Activated naive CD8-positive, alpha-beta T cell treated with anti-CD3 and anti-CD28 coated beads for 36 hours (primary cell): ENCODE measurements at regions not wholly inside any gene's neighbourhood (a gene's known extent, or its start where the extent isn't known, plus 50 kb on each side); places are given as distances from the start of the nearest gene placed in this dataset.
"Not testable (repeated sequence)": the region's sequence is repeated elsewhere in the genome, so short reads cannot be mapped to it uniquely, and the experiment has no call there.

Source experiments
- DNase-seq: peaks from one replicate; pipeline ENCODE4 v3.0.0; 2021
- H3K27ac Mint-ChIP-seq: one replicate; pipeline ENCODE4 v1.8.0; 2022; ENCODE audit warnings: mild to moderate bottlenecking, moderate library complexity, mixed read lengths
- H3K27me3 Mint-ChIP-seq: one replicate; pipeline ENCODE4 v1.8.0; 2022; ENCODE audit warnings: mild to moderate bottlenecking, mixed read lengths
- H3K36me3 Mint-ChIP-seq: one replicate; pipeline ENCODE4 v1.8.0; 2021; ENCODE audit warnings: mild to moderate bottlenecking, mixed read lengths
- H3K4me1 Mint-ChIP-seq: one replicate; pipeline ENCODE4 v1.8.0; 2021; ENCODE audit warnings: mixed read lengths
- H3K4me3 Mint-ChIP-seq: one replicate; pipeline ENCODE4 v1.8.0; 2022; ENCODE audit warnings: mild to moderate bottlenecking, moderate library complexity, mixed read lengths
- H3K9me3 Mint-ChIP-seq: one replicate; pipeline ENCODE4 v1.8.0; 2022; ENCODE audit warnings: mixed read lengths

GRCh38 chr15:59794229-59794886 lies 105.2 kb upstream of the BNIP2 start:
- H3K36me3 Mint-ChIP-seq, result peaks cover 3% of the 10 kb centered on the region
- DNase-seq, result no peak
- H3K4me1 Mint-ChIP-seq, result peaks cover 52% of the 10 kb centered on the region
- peak overlapping the region; percentile 76 for H3K27ac Mint-ChIP-seq
- peak overlapping the region; percentile 25 for H3K4me3 Mint-ChIP-seq
- no peaks in the 10 kb centered on the region for H3K27me3 Mint-ChIP-seq
- H3K9me3 Mint-ChIP-seq, result no peaks in the 10 kb centered on the region

- peak overlapping the region; percentile 38 for H3K4me3 Mint-ChIP-seq
Observed at GRCh38 chr15:59792359-59792758, 103.2 kb upstream of the BNIP2 start.

GRCh38 chr15:59791755-59792154 lies 102.6 kb upstream of the BNIP2 start:
- Mint-ChIP-seq H3K36me3 (peaks cover 2% of the 10 kb centered on the region), H3K4me3 (no peak overlapping the region), H3K4me1 (peaks cover 40% of the 10 kb centered on the region), H3K9me3 (no peaks in the 10 kb centered on the region), H3K27me3 (no peaks in the 10 kb centered on the region), H3K27ac (no peak overlapping the region)
- no peak for DNase-seq

More at GRCh38 chr15:59792359-59792758, 103.2 kb upstream of the BNIP2 start:
- H3K9me3 Mint-ChIP-seq, result no peaks in the 10 kb centered on the region
- no peaks in the 10 kb centered on the region for H3K27me3 Mint-ChIP-seq
- DNase-seq, result no peak
- H3K27ac Mint-ChIP-seq, result no peak overlapping the region
- peaks cover 44% of the 10 kb centered on the region for H3K4me1 Mint-ChIP-seq
- peaks cover 2% of the 10 kb centered on the region for H3K36me3 Mint-ChIP-seq

DNA sequence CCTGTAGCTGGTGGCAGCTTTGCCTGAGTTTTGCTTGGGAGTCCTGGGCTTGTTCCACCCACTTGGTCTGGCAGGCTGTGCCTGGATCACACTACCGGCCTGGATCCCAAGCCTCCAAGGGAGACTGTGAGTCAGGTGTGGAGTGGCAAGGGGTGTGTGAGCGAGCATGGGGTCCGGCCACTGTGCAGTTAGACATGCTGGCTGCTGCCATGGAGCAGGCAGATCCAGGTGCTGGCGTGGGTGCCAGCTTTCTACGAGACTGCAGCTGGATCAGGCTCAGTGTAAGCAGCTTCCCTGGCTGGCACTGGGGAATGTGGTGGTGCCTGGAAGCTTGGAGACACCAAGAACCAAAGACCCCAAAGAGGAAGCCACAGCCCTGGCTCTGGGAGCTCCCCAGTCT lies 102.0 kb upstream of the BNIP2 start:
- Mint-ChIP-seq H3K27me3 (no peaks in the 10 kb centered on the region), H3K36me3 (peaks cover 2% of the 10 kb centered on the region), H3K27ac (no peak overlapping the region), H3K4me1 (peaks cover 36% of the 10 kb centered on the region), H3K9me3 (peaks cover 2% of the 10 kb centered on the region), H3K4me3 (no peak overlapping the region)
- DNase-seq, result no peak

GRCh38 chr15:59786466-59786865 lies 97.3 kb upstream of the BNIP2 start:
- H3K9me3 Mint-ChIP-seq, result peaks cover 12% of the 10 kb centered on the region
- H3K36me3 Mint-ChIP-seq, H3K27me3 Mint-ChIP-seq, H3K27ac Mint-ChIP-seq, DNase-seq, H3K4me3 Mint-ChIP-seq: not testable (repeated sequence)
- H3K4me1 Mint-ChIP-seq, result peaks cover 21% of the 10 kb centered on the region

- peaks cover 21% of the 10 kb centered on the region for H3K4me1 Mint-ChIP-seq
- H3K27me3 Mint-ChIP-seq, DNase-seq, H3K4me3 Mint-ChIP-seq, H3K27ac Mint-ChIP-seq, H3K36me3 Mint-ChIP-seq: not testable (repeated sequence)
- H3K9me3 Mint-ChIP-seq, result peaks cover 12% of the 10 kb centered on the region
Observed at GRCh38 chr15:59785981-59786380, 96.9 kb upstream of the BNIP2 start.

- H3K4me3 Mint-ChIP-seq, DNase-seq, H3K27me3 Mint-ChIP-seq, H3K27ac Mint-ChIP-seq, H3K36me3 Mint-ChIP-seq: not testable (repeated sequence)
- H3K9me3 Mint-ChIP-seq, result peaks cover 17% of the 10 kb centered on the region
- peaks cover 20% of the 10 kb centered on the region for H3K4me1 Mint-ChIP-seq
Observed at GRCh38 chr15:59783774-59784520, 94.8 kb upstream of the BNIP2 start.

GRCh38 chr15:59779110-59779509 lies 90.0 kb upstream of the BNIP2 start:
- no peak overlapping the region for H3K4me3 Mint-ChIP-seq
- H3K9me3 Mint-ChIP-seq, result peaks cover 14% of the 10 kb centered on the region
- no peak overlapping the region for H3K27ac Mint-ChIP-seq
- peaks cover 11% of the 10 kb centered on the region for H3K4me1 Mint-ChIP-seq
- H3K36me3 Mint-ChIP-seq, result no peaks in the 10 kb centered on the region
- no peaks in the 10 kb centered on the region for H3K27me3 Mint-ChIP-seq
- no peak for DNase-seq

GRCh38 chr15:59764775-59765174 lies 75.7 kb upstream of the BNIP2 start:
- H3K4me1 Mint-ChIP-seq, result peaks cover 5% of the 10 kb centered on the region

GRCh38 chr15:59762558-59762957 lies 73.4 kb upstream of the BNIP2 start:
- no peaks in the 10 kb centered on the region for H3K27me3 Mint-ChIP-seq
- no peak overlapping the region for H3K27ac Mint-ChIP-seq
- peaks cover 5% of the 10 kb centered on the region for H3K4me1 Mint-ChIP-seq
- H3K36me3 Mint-ChIP-seq, result no peaks in the 10 kb centered on the region
- no peak for DNase-seq
- H3K9me3 Mint-ChIP-seq, result no peaks in the 10 kb centered on the region
- no peak overlapping the region for H3K4me3 Mint-ChIP-seq

More at GRCh38 chr15:59764775-59765174, 75.7 kb upstream of the BNIP2 start:
- no peak for DNase-seq
- no peaks in the 10 kb centered on the region for H3K9me3 Mint-ChIP-seq
- H3K36me3 Mint-ChIP-seq, result no peaks in the 10 kb centered on the region
- no peaks in the 10 kb centered on the region for H3K27me3 Mint-ChIP-seq
- no peak overlapping the region for H3K27ac Mint-ChIP-seq
- H3K4me3 Mint-ChIP-seq, result no peak overlapping the region

DNA sequence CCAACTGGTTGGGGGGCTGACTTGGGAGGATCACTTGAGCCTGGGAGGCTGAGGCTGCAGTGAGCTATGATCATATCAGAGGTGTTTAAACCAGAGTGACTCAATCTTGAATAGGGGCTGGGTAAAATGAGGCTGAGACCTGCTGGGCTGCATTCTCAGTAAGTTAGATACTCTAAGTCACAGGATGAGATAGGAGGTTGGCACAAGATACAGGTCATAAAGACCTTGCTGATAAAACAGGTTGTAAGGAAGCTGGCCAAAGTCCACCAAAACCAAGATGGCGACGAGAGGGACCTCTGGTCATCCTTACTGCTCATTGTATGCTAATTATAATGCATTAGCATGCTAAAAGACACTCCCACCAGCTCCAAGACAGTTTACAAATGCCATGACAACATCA lies 71.1 kb upstream of the BNIP2 start:
- H3K9me3 Mint-ChIP-seq, H3K4me1 Mint-ChIP-seq, H3K36me3 Mint-ChIP-seq, H3K27ac Mint-ChIP-seq, DNase-seq, H3K27me3 Mint-ChIP-seq, H3K4me3 Mint-ChIP-seq: not testable (repeated sequence)

DNA sequence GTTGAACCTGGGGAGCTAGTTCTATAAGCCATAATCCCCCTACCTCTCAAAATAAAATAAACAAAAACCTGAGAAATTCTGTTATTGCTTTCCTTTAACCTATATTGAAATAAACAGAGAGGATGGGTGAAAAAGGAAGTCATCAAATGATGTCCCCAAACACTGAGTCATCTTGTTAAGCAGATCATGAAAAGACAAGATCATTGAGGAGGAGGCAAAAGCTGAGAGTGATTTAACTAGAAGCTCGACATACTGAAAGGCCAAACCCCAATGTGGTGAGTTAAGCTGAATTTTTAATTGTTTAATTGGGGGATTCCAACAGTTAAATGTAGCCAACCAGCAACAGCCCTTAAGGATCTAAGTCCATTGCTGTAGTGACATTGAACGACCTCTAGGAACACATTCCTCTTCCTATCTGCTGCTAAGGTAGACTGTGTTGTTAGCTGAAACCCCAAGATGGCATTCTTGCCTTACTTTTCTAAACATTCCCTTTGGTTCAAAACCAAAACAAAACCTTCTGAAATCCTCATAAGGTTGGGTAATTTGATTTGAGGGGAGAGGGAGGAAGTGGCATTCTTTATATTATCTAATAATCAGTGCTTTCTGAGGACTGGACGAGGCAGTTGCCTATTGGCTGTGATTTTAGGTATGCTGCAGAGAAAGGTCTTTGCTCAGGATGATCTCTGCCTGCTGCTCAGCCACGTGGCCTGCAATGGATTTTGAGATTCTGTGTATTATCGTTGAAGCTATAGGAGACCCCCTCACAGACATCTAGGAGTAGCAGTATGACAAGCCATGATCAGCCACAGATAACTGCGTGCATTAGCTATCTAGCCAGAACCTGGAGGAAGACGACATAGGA lies 62.7 kb upstream of the BNIP2 start:
- Mint-ChIP-seq H3K4me1 (peaks cover 9% of the 10 kb centered on the region), H3K9me3 (no peaks in the 10 kb centered on the region), H3K4me3 (no peak overlapping the region), H3K36me3 (no peaks in the 10 kb centered on the region), H3K27me3 (no peaks in the 10 kb centered on the region), H3K27ac (no peak overlapping the region)
- no peak for DNase-seq

- no peak overlapping the region for H3K27ac Mint-ChIP-seq
- no peak overlapping the region for H3K4me3 Mint-ChIP-seq
- no peaks in the 10 kb centered on the region for H3K36me3 Mint-ChIP-seq
- H3K4me1 Mint-ChIP-seq, result peaks cover under 1% of the 10 kb centered on the region
- no peaks in the 10 kb centered on the region for H3K27me3 Mint-ChIP-seq
- peaks cover 8% of the 10 kb centered on the region for H3K9me3 Mint-ChIP-seq
- DNase-seq, result no peak
Observed at GRCh38 chr15:59746777-59747176, 57.7 kb upstream of the BNIP2 start.

GRCh38 chr15:59741274-59741906 lies 52.3 kb upstream of the BNIP2 start:
- Mint-ChIP-seq H3K4me3 (no peak overlapping the region), H3K27ac (no peak overlapping the region), H3K4me1 (no peaks in the 10 kb centered on the region), H3K27me3 (peaks cover 6% of the 10 kb centered on the region), H3K36me3 (no peaks in the 10 kb centered on the region), H3K9me3 (peaks cover 8% of the 10 kb centered on the region)
- DNase-seq, result no peak
